Esophagus squamous epithelium (tissue), 4 donors: ENCODE measurements at regions not wholly inside any gene's neighbourhood (a gene's known extent, or its start where the extent isn't known, plus 50 kb on each side); places are given as distances from the start of the nearest gene placed in this dataset.

ENCODE experiments used
- POLR2A ChIP-seq, 4 donors: fragments of 450-650 bp; IDR thresholded peaks; one replicate each; pipeline ENCODE4 v1.6.1; 2017; ENCODE audit warnings: antibody characterized with exemption in 4 of 4, mild to moderate bottlenecking in 4 of 4, moderate library complexity in 3 of 4
- TF ChIP-seq, protein P1 (sequence below), 6 experiments: fragments of 450-650 bp in 4 of 6; fragments of 200-600 bp in 2 of 6; sonication (generic) in 2 of 6; IDR thresholded peaks; one replicate each; pipeline ENCODE4 v1.5.1; 2016 to 2019; ENCODE audit warnings: antibody characterized with exemption in 6 of 6, mild to moderate bottlenecking in 4 of 6, moderate library complexity in 4 of 6

DNA sequence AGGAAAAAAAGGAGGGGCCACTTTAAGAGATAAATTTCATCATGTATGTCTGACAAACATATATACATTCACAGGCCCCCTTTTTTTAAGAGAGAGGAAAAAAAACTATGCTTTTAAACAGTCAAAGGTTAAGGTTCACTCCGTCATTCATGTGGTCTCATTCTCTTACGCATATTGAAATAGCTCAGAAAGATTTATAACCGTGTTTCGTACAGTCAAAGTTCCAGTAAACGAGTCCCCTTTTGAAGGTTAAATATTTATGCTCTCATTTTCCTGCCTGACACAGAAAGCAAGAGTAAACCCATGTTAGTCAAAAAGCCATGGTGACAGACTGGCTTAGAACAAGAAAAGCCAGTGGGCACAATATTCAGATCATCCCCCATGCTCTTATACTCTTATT is 248.0 kb upstream of the ARRDC4 start:
- TF ChIP-seq, protein P1, sequence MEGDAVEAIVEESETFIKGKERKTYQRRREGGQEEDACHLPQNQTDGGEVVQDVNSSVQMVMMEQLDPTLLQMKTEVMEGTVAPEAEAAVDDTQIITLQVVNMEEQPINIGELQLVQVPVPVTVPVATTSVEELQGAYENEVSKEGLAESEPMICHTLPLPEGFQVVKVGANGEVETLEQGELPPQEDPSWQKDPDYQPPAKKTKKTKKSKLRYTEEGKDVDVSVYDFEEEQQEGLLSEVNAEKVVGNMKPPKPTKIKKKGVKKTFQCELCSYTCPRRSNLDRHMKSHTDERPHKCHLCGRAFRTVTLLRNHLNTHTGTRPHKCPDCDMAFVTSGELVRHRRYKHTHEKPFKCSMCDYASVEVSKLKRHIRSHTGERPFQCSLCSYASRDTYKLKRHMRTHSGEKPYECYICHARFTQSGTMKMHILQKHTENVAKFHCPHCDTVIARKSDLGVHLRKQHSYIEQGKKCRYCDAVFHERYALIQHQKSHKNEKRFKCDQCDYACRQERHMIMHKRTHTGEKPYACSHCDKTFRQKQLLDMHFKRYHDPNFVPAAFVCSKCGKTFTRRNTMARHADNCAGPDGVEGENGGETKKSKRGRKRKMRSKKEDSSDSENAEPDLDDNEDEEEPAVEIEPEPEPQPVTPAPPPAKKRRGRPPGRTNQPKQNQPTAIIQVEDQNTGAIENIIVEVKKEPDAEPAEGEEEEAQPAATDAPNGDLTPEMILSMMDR (IDR thresholded peaks at IDR 0.05) = no peak
- TF ChIP-seq POLR2A (IDR thresholded peaks at IDR 0.05) = no peak
